ENCODE measurements at regions not wholly inside any gene's neighbourhood (a gene's known extent, or its start where the extent isn't known, plus 50 kb on each side); places are given as distances from the start of the nearest gene placed in this dataset.
A peak's percentile ranks its signal among the peaks of the same experiment; 100 is the strongest.

GRCh38 chr7:25361863-25362262, 133.6 kb upstream of the NPVF start:
- no peak for DNase-seq

DNA sequence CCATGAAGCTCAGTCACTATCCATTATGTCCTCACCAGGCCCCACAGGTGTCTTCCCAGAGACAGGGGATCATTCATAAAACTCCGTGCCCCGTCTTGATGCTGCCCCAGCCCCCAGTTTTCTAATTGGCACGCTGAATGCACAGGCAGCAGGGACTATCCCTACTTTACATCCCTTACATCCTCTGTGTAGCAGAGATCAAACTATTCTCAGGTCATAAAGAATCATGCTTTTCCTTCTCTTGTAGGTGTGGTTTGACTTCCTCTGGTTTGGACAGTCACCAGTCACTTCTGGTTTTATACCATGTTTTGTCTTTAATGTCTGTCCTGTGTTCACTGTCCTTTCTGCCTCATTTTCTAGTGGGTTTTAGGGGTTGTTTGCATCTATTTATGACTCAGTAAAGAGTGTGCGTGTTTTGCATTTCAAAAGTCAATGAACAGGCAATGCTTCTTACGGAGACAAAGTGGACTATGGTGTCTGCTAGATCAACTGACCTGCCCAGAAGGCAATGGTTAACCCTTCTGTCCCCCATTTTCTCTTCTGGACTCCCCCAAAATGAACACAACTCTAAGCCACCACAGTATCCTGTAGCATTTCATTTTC, 140.4 kb upstream of the NPVF start:
- no peak for DNase-seq

DNA sequence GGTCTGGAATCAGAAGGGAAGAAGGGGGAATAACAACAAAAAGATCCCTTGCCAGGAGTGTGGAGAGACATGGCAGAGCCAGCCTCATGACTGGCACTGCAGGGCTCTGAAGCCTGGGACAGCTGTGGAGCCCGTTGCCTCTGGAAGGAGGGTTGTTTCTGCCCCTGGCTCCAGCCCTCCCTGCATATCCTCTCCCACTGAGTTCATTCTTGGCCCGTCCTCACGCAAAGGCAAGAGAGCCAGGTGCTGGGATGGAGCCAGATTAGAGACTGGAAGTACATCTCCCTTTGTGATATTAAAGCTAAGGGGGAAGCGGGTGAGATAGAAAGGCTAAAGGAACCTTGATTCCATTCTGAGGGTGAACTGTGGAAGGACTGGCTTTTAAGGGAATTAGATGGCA, 141.5 kb upstream of the NPVF start:
- no peak for DNase-seq

- DNase-seq = no peak
Observed at GRCh38 chr7:25371972-25372371, 143.7 kb upstream of the NPVF start.

DNA sequence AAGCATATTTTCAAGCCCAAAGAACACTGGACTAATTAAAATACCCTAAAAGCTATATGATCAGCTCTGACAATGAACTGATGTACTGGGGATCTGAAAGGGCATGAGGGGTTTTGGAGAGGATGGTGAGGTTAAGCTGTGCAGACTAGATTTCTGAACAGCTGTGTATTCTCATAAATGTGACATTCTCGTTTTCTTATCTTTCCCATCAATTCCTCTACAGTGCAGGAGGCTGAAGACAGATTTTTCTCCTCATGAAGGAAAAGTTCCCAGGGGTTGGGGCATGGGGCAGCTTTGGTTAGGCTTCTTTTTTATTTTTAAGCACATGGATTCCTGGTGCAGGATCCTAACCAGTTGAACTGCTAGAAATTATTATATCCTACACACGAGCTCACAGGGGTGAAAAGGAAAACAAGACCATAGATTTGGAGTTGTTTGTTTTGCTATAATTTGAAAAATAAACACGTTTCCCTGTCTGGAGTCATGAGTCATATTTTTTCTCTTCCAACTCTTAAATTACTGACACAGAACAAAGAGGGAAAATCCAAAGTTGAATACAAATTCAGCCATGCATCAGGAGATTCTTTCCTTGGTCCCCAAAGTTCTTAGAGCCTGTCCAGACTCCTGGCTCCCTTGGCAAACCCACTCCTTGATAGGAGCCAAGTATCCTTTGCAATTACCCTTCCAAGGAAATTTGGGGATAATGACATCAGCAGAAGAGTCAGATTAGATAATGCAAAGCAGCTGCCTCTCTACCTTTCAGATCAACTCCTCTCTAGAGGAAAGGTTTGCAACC, 147.7 kb upstream of the NPVF start:
- no peak for DNase-seq

GRCh38 chr7:25379351-25380300, 151.3 kb upstream of the NPVF start:
- no peak for DNase-seq

DNA sequence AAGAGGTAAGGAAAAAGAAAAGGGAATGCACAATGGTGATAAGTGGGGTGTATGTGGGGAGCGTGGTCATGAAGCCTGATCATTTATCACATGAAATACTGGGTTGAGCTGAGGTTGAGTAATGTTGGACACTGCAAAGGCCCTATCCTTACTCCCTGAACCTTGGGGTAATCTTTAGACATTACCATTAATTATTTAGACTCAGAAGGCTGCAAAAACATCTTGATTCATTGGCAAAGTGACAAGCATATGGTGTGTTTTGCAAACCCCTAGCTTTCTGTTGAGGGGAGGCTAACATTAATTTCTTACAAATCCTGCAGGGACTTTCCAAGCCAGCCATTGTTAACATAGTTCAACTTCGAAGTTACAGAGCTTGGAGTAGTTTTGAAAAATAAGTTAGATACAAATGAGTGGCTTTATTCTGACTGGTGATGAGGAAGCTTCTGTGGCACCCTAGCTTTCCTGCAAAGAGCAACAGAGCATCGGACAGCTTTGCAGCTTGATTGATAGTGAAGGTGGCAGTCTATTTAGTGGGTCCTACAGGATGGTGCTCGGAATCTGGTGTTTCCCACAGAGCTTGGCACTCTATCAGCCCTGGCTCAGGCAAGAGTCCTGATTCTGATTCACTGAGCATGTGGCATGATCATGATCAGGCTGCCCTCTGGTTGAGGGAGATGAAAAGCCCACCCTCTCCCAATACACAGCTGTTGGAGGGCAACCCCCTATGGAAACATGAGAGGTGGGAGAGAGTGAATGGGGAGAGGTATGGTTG, 153.7 kb upstream of the NPVF start:
- DNase-seq = no peak

- no peak for DNase-seq
Observed at GRCh38 chr7:25382869-25383268, 154.6 kb upstream of the NPVF start.

GRCh38 chr7:25383402-25383801, 155.1 kb upstream of the NPVF start:
- no peak for DNase-seq

DNA sequence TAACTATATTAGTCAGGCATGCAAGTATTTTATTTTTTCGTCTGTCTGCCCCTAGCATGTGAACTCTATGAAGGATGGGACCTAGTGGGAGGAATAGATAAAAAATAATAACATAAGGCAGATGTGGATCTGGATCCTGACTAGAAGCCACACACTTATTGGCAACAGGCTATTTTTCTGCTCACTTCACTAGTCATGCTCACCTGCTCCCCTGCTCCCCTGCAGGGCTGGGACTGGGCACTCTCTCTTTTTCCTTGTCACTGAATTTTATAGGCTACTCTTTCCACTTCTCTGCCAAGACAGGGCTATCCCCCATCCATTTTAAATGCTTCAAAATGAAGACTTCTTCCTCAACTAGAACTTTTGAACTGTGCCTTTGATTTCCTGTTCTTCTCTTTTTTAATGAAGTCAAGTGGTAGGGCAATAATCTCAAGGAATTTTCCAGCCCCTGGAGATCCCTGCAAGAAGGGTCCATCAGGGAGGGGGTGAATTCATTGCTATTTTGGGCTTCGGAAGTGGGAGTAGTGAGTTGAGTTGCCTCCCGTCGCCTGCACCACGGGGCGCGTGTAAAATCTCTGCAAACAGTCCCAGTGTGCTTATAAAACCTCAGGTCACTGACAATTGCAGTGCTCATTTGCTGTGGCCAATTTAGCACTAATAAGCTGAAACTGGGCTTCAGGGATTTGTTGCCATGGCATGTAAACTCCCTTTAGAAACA, 156.7 kb upstream of the NPVF start:
- peak in 1 of 2 experiments; percentile 48 for DNase-seq

- DNase-seq = no peak
Observed at GRCh38 chr7:25385506-25386136, 157.3 kb upstream of the NPVF start.

- DNase-seq = no peak
Observed at GRCh38 chr7:25386311-25386744, 158.0 kb upstream of the NPVF start.

DNA sequence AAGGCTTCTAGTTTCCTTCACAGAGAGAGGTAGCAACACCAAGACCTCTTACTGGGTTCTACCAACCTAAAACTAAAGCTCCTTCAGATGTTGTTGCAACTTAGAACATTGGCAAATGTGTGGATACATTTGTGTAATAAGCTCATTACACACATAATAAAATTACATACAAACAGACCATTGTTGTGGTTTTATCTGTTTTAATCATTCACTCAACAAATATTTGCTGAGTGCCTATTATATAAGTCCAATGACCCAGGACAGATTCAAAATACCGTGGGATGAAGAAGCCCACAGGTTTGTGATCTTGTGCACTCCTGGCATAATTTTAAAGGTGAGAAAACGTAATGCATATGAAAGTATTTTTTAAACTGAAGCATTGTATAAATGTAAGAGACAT, 160.4 kb upstream of the NPVF start:
- DNase-seq = no peak

GRCh38 chr7:25389489-25390106, 161.3 kb upstream of the NPVF start:
- peak; percentile 12 to 49 for DNase-seq

DNA sequence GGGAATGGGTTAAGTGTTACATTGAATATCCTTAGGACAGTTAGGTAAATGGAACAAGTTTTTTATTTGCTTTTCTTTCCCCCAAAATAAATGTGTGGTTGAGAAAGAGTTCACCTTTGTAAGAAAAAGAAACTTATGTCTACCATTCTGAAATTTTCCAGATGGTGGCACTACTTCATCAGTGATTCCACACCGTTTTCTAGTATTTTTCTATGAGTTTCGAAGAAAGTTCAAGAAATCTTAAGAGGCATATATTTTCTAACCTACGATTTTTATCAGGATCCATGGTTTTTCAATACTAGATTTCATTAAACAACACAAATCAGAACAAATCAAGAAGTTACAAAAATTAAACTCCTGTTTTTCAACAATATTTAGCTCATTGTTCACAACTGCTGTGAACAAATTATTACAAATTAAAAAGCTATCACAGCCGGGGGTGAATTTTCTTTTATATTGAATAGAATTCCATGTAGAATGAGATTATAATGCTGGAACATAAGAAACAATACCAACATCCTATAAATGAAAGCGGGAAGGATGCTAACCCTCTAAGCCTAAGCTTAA, 163.1 kb upstream of the NPVF start:
- no peak for DNase-seq

DNA sequence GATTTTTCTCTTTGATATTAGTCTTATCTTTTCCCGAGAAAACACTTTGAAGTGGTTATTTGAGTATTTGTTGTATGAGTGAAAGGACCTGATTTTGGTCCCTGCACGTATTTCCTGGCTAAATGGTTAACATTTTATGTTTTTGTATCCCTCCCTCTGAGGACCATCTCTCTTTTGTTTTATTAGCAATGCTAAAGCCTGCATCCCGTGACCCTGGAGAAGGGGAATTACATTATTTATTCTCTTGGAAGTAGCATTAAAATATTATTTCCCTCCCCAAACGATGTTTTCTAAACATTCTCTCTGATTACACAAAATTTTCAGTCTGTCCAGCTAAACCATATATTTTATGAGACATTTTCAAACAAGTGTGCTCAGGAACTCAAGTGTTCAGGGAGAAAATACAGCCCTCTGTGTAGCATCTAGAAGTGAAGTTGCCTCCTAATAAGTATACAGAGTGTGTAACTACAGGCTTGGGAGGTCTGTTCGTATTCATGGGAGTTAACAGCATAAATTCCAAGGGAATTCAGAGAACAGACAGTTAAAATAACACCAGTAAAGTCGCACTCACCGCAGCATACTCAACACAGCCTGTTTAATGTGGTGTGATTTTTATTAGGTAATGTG, 163.8 kb upstream of the NPVF start:
- no peak for DNase-seq

DNA sequence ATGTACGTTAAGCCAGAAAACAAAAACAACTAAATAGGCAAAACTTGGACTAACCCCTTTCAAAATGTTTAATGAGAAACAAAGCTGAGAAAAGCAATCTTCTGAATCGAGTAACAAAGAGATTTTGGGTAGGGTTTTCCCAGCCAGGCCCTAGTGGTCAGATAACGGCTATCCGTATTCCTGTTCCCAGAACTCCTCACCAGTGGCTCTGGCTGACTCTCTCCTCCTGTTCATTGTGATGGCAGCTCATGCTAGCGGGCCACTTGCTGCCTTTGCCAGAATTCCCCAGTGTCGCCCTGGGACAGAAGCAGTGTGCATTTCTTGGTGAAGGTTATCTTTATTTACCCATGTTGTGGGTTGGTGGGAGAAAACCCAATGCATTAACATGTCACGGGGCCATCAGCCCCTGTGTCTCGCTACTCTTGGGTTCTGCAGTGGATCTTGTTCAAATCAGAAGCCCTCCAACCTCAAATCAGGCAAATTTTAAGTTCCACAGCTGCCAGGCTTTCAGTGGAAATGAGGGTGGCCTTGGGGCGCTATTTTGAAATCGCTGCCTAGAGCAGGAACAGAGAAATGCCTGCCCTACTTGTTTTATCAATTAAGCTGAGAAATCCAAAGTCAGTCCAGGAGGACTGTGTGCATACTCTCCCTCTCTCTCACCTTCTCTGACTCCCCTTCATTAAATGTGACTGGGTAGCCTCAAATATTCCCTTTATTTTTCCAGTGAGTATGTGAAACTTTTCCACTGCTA, 164.5 kb upstream of the NPVF start:
- DNase-seq = no peak

DNA sequence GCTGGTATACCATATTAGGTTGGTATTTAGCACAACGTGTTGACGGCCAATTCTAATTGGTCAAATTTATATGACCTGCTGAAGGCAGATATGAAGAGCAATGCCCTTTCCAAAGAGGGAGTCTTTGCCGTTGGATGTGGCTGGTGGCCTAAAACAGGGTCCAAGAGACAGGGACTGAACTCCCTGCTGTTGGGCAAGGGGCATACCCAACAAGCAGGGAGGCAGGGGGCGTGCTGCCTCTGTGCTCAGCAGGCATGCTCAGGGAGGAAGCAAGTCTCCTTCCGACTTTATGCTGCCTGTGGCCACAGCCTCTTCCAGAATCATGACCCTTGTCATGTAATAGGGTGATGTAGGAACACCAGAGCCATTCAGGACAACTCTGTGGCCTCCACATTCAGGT, 167.7 kb upstream of the NPVF start:
- no peak for DNase-seq

DNA sequence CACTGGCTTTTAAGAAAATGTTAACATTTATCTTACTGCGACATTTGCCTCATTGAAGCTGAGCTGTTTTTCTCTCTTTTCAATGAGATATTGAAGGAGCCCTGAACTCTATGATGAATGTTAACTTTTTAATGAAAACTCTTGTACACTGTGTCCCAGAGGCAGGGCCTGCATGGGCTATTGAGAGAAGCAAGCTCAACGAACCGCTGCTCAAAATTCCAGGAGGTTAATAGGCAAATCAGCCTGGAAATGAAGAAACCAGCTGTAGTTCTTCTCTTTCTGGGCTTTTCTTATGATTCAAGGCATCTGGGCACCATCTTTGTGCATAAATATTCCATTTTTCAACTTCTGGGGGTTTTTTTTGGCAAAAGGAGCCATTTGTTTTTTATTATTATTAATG, 168.4 kb upstream of the NPVF start:
- DNase-seq = no peak

DNA sequence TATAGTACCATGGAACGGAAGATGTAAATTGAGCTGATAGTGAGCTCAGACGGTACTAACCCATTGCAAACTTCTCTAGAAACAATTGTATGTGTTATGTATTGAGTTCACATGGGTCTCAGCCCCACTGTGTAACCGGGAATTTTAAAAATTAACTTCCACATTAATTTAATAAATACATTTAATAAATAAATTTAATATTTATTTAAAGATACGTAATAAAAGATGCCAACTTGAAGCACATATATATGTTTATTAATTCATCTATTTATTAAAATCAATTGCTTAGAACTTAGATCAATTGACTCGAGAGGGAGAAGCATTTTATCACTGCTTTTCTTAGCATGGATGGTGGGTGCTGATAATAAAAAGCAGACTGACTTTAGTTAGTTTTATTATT, 170.1 kb upstream of the NPVF start:
- no peak for DNase-seq
